A549 (cell line): ENCODE measurements at regions not wholly inside any gene's neighbourhood (a gene's known extent, or its start where the extent isn't known, plus 50 kb on each side); places are given as distances from the start of the nearest gene placed in this dataset.

Source experiments
- ATAC-seq, 2 experiments: fragments of 200-7000 bp in 1 of 2; fragments of >200 bp in 1 of 2; cut with Nextera tagmentation in 1 of 2; cut with Tn5 transposase in 1 of 2; 3 replicates each; pipeline versions ENCODE4 v1.8.0 to v1.9.1; 2018 to 2020; ENCODE audit warnings: mild to moderate bottlenecking in 1 of 2, moderate library complexity in 1 of 2
- CTCF ChIA-PET: fragments of 300-600 bp; sonication (Branson Sonifier 250); formaldehyde crosslinking; extraction: SDS; loops from one replicate; lab custom pipeline; 2021; ENCODE audit warnings: antibody characterized with exemption, inconsistent platforms; lab: Yijun Ruan, JAX
- POLR2A ChIA-PET: fragments of 350-600 bp; formaldehyde crosslinking; extraction: SDS; loops from one replicate; lab custom pipeline; 2021; ENCODE audit warnings: antibody characterized with exemption, inconsistent platforms; lab: Yijun Ruan, JAX
- DNase-seq, 2 experiments: peaks; one replicate each; pipeline versions ENCODE4 v3.0.0 to v3.0.0-alpha.2; 2011 to 2016; ENCODE audit warnings: low read depth in 1 of 2, low spot score in 1 of 2
- FAIRE-seq: peaks from 2 replicates; lab custom pipeline; 2011; peaks lifted over from hg19 to GRCh38; lab: Jason Lieb, UNC
- H3K27ac ChIP-seq, 2 experiments: fragments of >200 bp; sonication (Bioruptor Twin); formaldehyde crosslinking; 3 replicates each; pipeline ENCODE4 v1.5.1; 2016 to 2017
- H3K4me1 ChIP-seq: fragments of >200 bp; sonication (Bioruptor Twin); formaldehyde crosslinking; 3 replicates; pipeline ENCODE4 v1.6.1; 2016
- H3K4me2 ChIP-seq: fragments of >200 bp; sonication (Bioruptor Twin); formaldehyde crosslinking; 3 replicates; pipeline ENCODE4 v1.6.1; 2016
- H3K4me3 ChIP-seq: fragments of >200 bp; sonication (Bioruptor Twin); formaldehyde crosslinking; 3 replicates; pipeline ENCODE4 v1.5.1; 2016
- H3K9me3 ChIP-seq: fragments of >200 bp; sonication (Bioruptor Twin); formaldehyde crosslinking; 3 replicates; pipeline ENCODE4 v1.6.1; 2016
- EHF ChIP-seq: fragments of 250-450 bp; sonication (Bioruptor Pico); IDR thresholded peaks from 2 replicates; pipeline ENCODE4 v1.5.0; 2020; ENCODE audit warnings: mild to moderate bottlenecking
- EP300 ChIP-seq, 2 experiments: fragments of >200 bp; sonication (Bioruptor Twin); formaldehyde crosslinking; IDR thresholded peaks; 2 replicates in 1 of 2; 3 replicates in 1 of 2; pipeline ENCODE4 v1.6.1; 2016 to 2017
- ESRRA ChIP-seq: fragments of 150-350 bp; IDR thresholded peaks from 2 replicates; pipeline ENCODE4 v1.6.1; 2014; ENCODE audit warnings: mild to moderate bottlenecking, low read length, borderline replicate concordance
- HDAC2 ChIP-seq: fragments of 200-600 bp; sonication (generic); IDR thresholded peaks from 2 replicates; pipeline ENCODE4 v1.6.1; 2016
- HEYL ChIP-seq: fragments of 250-450 bp; sonication (Bioruptor Pico); IDR thresholded peaks from 2 replicates; pipeline ENCODE4 v1.8.0; 2021; ENCODE audit warnings: mild to moderate bottlenecking, moderate library complexity
- KDM1A ChIP-seq: fragments of 200-600 bp; sonication (generic); IDR thresholded peaks from 2 replicates; pipeline ENCODE4 v1.6.1; 2016; ENCODE audit warnings: low read depth, mild to moderate bottlenecking
- MAFK ChIP-seq: fragments of 450-650 bp; IDR thresholded peaks from 2 replicates; pipeline ENCODE4 v1.6.1; 2014; ENCODE audit not compliant: partially characterized antibody
- NR3C1 ChIP-seq: fragments of >200 bp; sonication (Bioruptor Twin); formaldehyde crosslinking; IDR thresholded peaks from 3 replicates; pipeline ENCODE4 v1.6.1; 2017
- PBX3 ChIP-seq: IDR thresholded peaks from 2 replicates; pipeline ENCODE4 v1.6.1; 2012
- POLR2AphosphoS2 ChIP-seq: conservative IDR thresholded peaks from 2 replicates; pipeline ENCODE4 v1.6.1; 2012; ENCODE audit warnings: low read length, improper control_type of control experiment, inconsistent platforms
- RARB ChIP-seq: fragments of 250-450 bp; sonication (Bioruptor Pico); IDR thresholded peaks from 2 replicates; pipeline ENCODE4 v1.8.0; 2021; ENCODE audit warnings: mild to moderate bottlenecking, moderate library complexity
- RCOR1 ChIP-seq: fragments of 150-350 bp; IDR thresholded peaks from 2 replicates; pipeline ENCODE4 v1.6.1; 2014; ENCODE audit warnings: antibody characterized with exemption, low read length, low read depth
- RNF2 ChIP-seq: fragments of 200-600 bp; sonication (generic); IDR thresholded peaks from 2 replicates; pipeline ENCODE4 v1.6.1; 2016; ENCODE audit warnings: low read depth, mild to moderate bottlenecking, antibody characterized with exemption, moderate library complexity, borderline replicate concordance
- TP53 ChIP-seq: fragments of 250-450 bp; sonication (Bioruptor Pico); IDR thresholded peaks from 2 replicates; pipeline ENCODE4 v1.5.0; 2021; ENCODE audit warnings: mild to moderate bottlenecking, moderate library complexity
- USF2 ChIP-seq: fragments of 450-650 bp; IDR thresholded peaks from 2 replicates; pipeline ENCODE4 v1.6.1; 2014; ENCODE audit warnings: antibody characterized with exemption
- ZFP36 ChIP-seq: fragments of 450-650 bp; IDR thresholded peaks from 2 replicates; pipeline ENCODE4 v1.6.1; 2014; ENCODE audit warnings: borderline replicate concordance; ENCODE audit not compliant: partially characterized antibody
- ZNF302 ChIP-seq: fragments of 250-450 bp; sonication (Bioruptor Pico); IDR thresholded peaks from 2 replicates; pipeline ENCODE4 v1.9.0; 2021; ENCODE audit warnings: inconsistent platforms, mild to moderate bottlenecking, moderate library complexity
- WGBS: methylation state at CpG from one replicate; pipeline ENCODE4 v1.1.6; 2017; ENCODE audit errors: missing lambda C conversion rate; 5-methylcytosine and 5-hydroxymethylcytosine counted together
- TF ChIP-seq, protein P1 (sequence below): fragments of 250-450 bp; sonication (Bioruptor Pico); IDR thresholded peaks from 2 replicates; pipeline ENCODE4 v1.5.0; 2021; ENCODE audit warnings: mild to moderate bottlenecking, moderate library complexity, borderline replicate concordance
- TF ChIP-seq, protein P2 (sequence below): IDR thresholded peaks from 2 replicates; pipeline ENCODE4 v1.6.1; 2012; ENCODE audit warnings: low read depth, borderline replicate concordance
- TF ChIP-seq, protein P3 (sequence below): fragments of >200 bp; sonication (Bioruptor Twin); formaldehyde crosslinking; IDR thresholded peaks from 3 replicates; pipeline ENCODE4 v1.6.1; 2016
- TF ChIP-seq, protein P4 (sequence below): fragments of 250-450 bp; sonication (Bioruptor Pico); IDR thresholded peaks from 2 replicates; pipeline ENCODE4 v1.5.0; 2020; ENCODE audit warnings: low read depth, mild to moderate bottlenecking, moderate library complexity

- TF ChIP-seq, protein P1, sequence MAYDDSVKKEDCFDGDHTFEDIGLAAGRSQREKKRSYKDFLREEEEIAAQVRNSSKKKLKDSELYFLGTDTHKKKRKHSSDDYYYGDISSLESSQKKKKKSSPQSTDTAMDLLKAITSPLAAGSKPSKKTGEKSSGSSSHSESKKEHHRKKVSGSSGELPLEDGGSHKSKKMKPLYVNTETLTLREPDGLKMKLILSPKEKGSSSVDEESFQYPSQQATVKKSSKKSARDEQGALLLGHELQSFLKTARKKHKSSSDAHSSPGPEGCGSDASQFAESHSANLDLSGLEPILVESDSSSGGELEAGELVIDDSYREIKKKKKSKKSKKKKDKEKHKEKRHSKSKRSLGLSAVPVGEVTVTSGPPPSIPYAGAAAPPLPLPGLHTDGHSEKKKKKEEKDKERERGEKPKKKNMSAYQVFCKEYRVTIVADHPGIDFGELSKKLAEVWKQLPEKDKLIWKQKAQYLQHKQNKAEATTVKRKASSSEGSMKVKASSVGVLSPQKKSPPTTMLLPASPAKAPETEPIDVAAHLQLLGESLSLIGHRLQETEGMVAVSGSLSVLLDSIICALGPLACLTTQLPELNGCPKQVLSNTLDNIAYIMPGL (CRISPR knock-in tag), result no peak
- TF ChIP-seq PBX3 (no peak), ZFP36 (no peak)
These were observed 115.3 kb upstream of the ARX start (continued) for GRCh38 chrX:25131055-25131454.

DNA sequence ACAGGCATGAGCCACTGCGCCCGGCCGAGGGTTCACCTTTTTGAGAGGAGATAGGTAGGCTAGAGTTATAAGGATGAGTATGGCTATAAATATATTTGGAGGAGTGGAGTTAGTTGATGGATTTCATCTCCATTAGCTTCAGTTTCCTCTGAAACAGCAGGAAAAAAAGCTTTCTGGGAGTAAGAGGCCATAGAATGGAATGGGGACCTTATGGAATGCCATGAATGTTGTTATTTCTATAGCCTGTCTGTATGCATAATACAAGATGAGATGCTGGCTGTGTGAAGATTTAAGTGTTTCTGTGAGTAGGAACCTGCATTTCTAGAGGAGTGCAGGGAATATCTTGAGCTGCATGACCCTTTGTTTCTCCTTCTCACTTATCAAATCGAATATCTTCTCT, 114.9 kb upstream of the ARX start:
- no peak for FAIRE-seq
- no peak overlapping the region for H3K4me3 ChIP-seq
- no peaks in the 10 kb centered on the region for H3K4me1 ChIP-seq
- 54% methylated on average over 4 of the region's 4 CpGs for WGBS
- TF ChIP-seq, protein P1 (CRISPR knock-in tag), result no peak
- TF ChIP-seq EP300 (IDR thresholded peaks at IDR 0.05) (no peak), TP53 (CRISPR knock-in tag) (no peak), RCOR1 (no peak), NR3C1 (no peak), USF2 (no peak), HDAC2 (no peak), ZNF302 (CRISPR knock-in tag) (no peak), EHF (CRISPR knock-in tag) (no peak), ESRRA (no peak), MAFK (no peak), RNF2 (no peak), RARB (CRISPR knock-in tag) (no peak), POLR2AphosphoS2 (no peak), HEYL (CRISPR knock-in tag) (no peak), KDM1A (no peak)
- TF ChIP-seq, protein P2, sequence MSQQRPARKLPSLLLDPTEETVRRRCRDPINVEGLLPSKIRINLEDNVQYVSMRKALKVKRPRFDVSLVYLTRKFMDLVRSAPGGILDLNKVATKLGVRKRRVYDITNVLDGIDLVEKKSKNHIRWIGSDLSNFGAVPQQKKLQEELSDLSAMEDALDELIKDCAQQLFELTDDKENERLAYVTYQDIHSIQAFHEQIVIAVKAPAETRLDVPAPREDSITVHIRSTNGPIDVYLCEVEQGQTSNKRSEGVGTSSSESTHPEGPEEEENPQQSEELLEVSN, result no peak
- TF ChIP-seq, protein P3, sequence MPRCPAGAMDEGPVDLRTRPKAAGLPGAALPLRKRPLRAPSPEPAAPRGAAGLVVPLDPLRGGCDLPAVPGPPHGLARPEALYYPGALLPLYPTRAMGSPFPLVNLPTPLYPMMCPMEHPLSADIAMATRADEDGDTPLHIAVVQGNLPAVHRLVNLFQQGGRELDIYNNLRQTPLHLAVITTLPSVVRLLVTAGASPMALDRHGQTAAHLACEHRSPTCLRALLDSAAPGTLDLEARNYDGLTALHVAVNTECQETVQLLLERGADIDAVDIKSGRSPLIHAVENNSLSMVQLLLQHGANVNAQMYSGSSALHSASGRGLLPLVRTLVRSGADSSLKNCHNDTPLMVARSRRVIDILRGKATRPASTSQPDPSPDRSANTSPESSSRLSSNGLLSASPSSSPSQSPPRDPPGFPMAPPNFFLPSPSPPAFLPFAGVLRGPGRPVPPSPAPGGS, result no peak
- TF ChIP-seq, protein P4, sequence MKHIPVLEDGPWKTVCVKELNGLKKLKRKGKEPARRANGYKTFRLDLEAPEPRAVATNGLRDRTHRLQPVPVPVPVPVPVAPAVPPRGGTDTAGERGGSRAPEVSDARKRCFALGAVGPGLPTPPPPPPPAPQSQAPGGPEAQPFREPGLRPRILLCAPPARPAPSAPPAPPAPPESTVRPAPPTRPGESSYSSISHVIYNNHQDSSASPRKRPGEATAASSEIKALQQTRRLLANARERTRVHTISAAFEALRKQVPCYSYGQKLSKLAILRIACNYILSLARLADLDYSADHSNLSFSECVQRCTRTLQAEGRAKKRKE, result no peak
- ATAC-seq, result no peak
- POLR2A ChIA-PET, result no interaction called here
- H3K9me3 ChIP-seq, result no peaks in the 10 kb centered on the region
- H3K4me2 ChIP-seq, result no peak overlapping the region
- CTCF ChIA-PET, result interaction anchor here (3.0 kb wide), 1 partner anchor 13 kb away, joined by 13 read pairs; no protein-coding TSS in a partner anchor
- no peak for DNase-seq
- H3K27ac ChIP-seq, result no peak overlapping the region
